ENCODE measurements at regions not wholly inside any gene's neighbourhood (a gene's known extent, or its start where the extent isn't known, plus 50 kb on each side); places are given as distances from the start of the nearest gene placed in this dataset.

GRCh38 chr7:32178677-32179366 is 108.6 kb upstream of the PDE1C start:
- no peak for DNase-seq (ENCODE audit: insufficient read length, low spot score, missing footprints)
- H3K4me2 ChIP-seq (ENCODE audit: insufficient read depth, low read length): no peak overlapping the region
- H3K36me3 ChIP-seq (ENCODE audit: insufficient read depth, low read length): no peaks in the 10 kb centered on the region
- no peaks in the 10 kb centered on the region for H3K27me3 ChIP-seq (ENCODE audit: insufficient read depth, low read length)
- no peak overlapping the region for H3K27ac ChIP-seq (ENCODE audit: low read depth, low read length)
- no peaks in the 10 kb centered on the region for H3K79me2 ChIP-seq (ENCODE audit: insufficient read depth, low read length)
- H4K20me1 ChIP-seq (ENCODE audit: insufficient read depth, low read length): no peaks in the 10 kb centered on the region
- no peak overlapping the region for H3K4me3 ChIP-seq (ENCODE audit: insufficient read depth, low read length)
- no peak overlapping the region for H2AFZ ChIP-seq (ENCODE audit: low read length)
- TF ChIP-seq, protein P1, sequence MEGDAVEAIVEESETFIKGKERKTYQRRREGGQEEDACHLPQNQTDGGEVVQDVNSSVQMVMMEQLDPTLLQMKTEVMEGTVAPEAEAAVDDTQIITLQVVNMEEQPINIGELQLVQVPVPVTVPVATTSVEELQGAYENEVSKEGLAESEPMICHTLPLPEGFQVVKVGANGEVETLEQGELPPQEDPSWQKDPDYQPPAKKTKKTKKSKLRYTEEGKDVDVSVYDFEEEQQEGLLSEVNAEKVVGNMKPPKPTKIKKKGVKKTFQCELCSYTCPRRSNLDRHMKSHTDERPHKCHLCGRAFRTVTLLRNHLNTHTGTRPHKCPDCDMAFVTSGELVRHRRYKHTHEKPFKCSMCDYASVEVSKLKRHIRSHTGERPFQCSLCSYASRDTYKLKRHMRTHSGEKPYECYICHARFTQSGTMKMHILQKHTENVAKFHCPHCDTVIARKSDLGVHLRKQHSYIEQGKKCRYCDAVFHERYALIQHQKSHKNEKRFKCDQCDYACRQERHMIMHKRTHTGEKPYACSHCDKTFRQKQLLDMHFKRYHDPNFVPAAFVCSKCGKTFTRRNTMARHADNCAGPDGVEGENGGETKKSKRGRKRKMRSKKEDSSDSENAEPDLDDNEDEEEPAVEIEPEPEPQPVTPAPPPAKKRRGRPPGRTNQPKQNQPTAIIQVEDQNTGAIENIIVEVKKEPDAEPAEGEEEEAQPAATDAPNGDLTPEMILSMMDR (IDR thresholded peaks at IDR 0.05; ENCODE audit: extremely low read depth, low read depth, low read length): no peak
- no peaks in the 10 kb centered on the region for H3K9me3 ChIP-seq (ENCODE audit: low read depth, low read length)
- H3K4me1 ChIP-seq (ENCODE audit: insufficient read depth, low read length): no peaks in the 10 kb centered on the region

GRCh38 chr7:32177232-32177631 is 107.0 kb upstream of the PDE1C start:
- H2AFZ ChIP-seq (ENCODE audit: low read length): no peak overlapping the region
- H3K36me3 ChIP-seq (ENCODE audit: insufficient read depth, low read length): no peaks in the 10 kb centered on the region
- no peaks in the 10 kb centered on the region for H3K27me3 ChIP-seq (ENCODE audit: insufficient read depth, low read length)
- H3K9me3 ChIP-seq (ENCODE audit: low read depth, low read length): no peaks in the 10 kb centered on the region
- H3K27ac ChIP-seq (ENCODE audit: low read depth, low read length): no peak overlapping the region
- H3K4me2 ChIP-seq (ENCODE audit: insufficient read depth, low read length): no peak overlapping the region
- H3K4me1 ChIP-seq (ENCODE audit: insufficient read depth, low read length): no peaks in the 10 kb centered on the region
- H3K4me3 ChIP-seq (ENCODE audit: insufficient read depth, low read length): no peak overlapping the region
- no peaks in the 10 kb centered on the region for H3K79me2 ChIP-seq (ENCODE audit: insufficient read depth, low read length)
- TF ChIP-seq, protein P1 (IDR thresholded peaks at IDR 0.05; ENCODE audit: extremely low read depth, low read depth, low read length): no peak
- H4K20me1 ChIP-seq (ENCODE audit: insufficient read depth, low read length): no peaks in the 10 kb centered on the region
- DNase-seq (ENCODE audit: insufficient read length, low spot score, missing footprints): peak; percentile 39

DNA sequence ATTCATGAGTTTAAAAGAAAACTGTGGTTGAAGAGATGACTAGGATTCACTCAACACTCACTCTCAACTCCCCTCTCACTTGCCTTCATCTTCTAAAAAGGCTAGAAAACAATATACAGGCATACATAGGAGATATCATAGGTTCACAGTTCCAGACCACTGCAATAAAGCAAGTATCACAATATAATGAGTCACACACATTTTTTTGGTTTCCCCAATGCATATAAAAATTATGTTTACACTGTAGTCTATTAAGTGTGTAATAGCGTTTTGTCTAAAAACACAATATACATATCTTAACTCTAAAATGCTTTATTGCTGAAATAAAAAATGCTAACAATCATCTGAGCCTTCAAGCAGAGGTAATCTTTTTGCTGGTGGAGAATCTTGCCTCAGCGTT is 104.9 kb upstream of the PDE1C start:
- TF ChIP-seq, protein P1 (IDR thresholded peaks at IDR 0.05; ENCODE audit: extremely low read depth, low read depth, low read length): no peak
- Histone ChIP-seq H3K36me3 (ENCODE audit: insufficient read depth, low read length) (no peaks in the 10 kb centered on the region), H3K27ac (ENCODE audit: low read depth, low read length) (no peak overlapping the region), H3K79me2 (ENCODE audit: insufficient read depth, low read length) (no peaks in the 10 kb centered on the region), H3K27me3 (ENCODE audit: insufficient read depth, low read length) (no peaks in the 10 kb centered on the region), H3K9me3 (ENCODE audit: low read depth, low read length) (no peaks in the 10 kb centered on the region), H4K20me1 (ENCODE audit: insufficient read depth, low read length) (no peaks in the 10 kb centered on the region), H2AFZ (ENCODE audit: low read length) (no peak overlapping the region), H3K4me2 (ENCODE audit: insufficient read depth, low read length) (no peak overlapping the region), H3K4me3 (ENCODE audit: insufficient read depth, low read length) (no peak overlapping the region), H3K4me1 (ENCODE audit: insufficient read depth, low read length) (no peaks in the 10 kb centered on the region)
- DNase-seq (ENCODE audit: insufficient read length, low spot score, missing footprints): no peak

DNA sequence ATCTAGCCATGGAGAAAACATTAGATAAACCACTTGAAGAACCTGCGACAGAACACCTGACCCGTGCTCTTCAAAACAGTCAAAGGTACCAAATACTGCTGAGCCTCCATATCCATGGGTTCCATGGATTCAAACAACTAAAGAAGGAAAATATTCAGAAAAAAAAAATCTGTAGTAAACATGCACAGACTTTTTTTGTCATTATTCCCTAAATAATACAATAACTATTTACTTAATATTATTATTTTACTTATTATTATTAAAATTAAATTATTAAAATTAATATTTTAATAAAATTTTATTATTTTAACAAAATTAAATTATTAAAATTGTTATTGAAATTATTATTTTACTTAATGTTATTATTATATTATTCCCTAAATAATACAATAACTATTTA is 101.0 kb upstream of the PDE1C start:
- Histone ChIP-seq H4K20me1 (ENCODE audit: insufficient read depth, low read length) (no peaks in the 10 kb centered on the region), H3K4me3 (ENCODE audit: insufficient read depth, low read length) (no peak overlapping the region), H3K36me3 (ENCODE audit: insufficient read depth, low read length) (no peaks in the 10 kb centered on the region), H3K79me2 (ENCODE audit: insufficient read depth, low read length) (no peaks in the 10 kb centered on the region), H3K4me1 (ENCODE audit: insufficient read depth, low read length) (no peaks in the 10 kb centered on the region), H3K9me3 (ENCODE audit: low read depth, low read length) (no peaks in the 10 kb centered on the region), H3K27me3 (ENCODE audit: insufficient read depth, low read length) (no peaks in the 10 kb centered on the region), H3K27ac (ENCODE audit: low read depth, low read length) (no peak overlapping the region), H2AFZ (ENCODE audit: low read length) (no peak overlapping the region), H3K4me2 (ENCODE audit: insufficient read depth, low read length) (no peak overlapping the region)
- DNase-seq (ENCODE audit: insufficient read length, low spot score, missing footprints): no peak
- TF ChIP-seq, protein P1 (IDR thresholded peaks at IDR 0.05; ENCODE audit: extremely low read depth, low read depth, low read length): no peak

All from osteoblast (primary cell).